Endothelial cell of umbilical vein (primary cell): ENCODE measurements at regions not wholly inside any gene's neighbourhood (a gene's known extent, or its start where the extent isn't known, plus 50 kb on each side); places are given as distances from the start of the nearest gene placed in this dataset.

ENCODE experiments used
- BruUV-seq: library from RNA; stranded (reverse); fragments of 400-500 nt; replicated peaks from 2 replicates; lab custom pipeline; 2021; lab: Mats Ljungman, UMichigan
- CTCF ChIA-PET: fragments of 300-600, 350-600 bp; sonication (Branson Sonifier 250); formaldehyde crosslinking; loops from one replicate; lab custom pipeline; 2021; ENCODE audit warnings: antibody characterized with exemption, inconsistent platforms; lab: Charles Lee
- POLR2A ChIA-PET: fragments of 300-600, 350-600 bp; sonication (Branson Sonifier 250); formaldehyde crosslinking; loops from one replicate; lab custom pipeline; 2021; ENCODE audit warnings: antibody characterized with exemption, inconsistent platforms; lab: Charles Lee
- DNase-seq: peaks from one replicate; pipeline ENCODE4 v3.0.0-alpha.2; 2011; ENCODE audit warnings: low read depth, low spot score
- FAIRE-seq: peaks from 2 replicates; lab custom pipeline; 2011; peaks lifted over from hg19 to GRCh38; lab: Jason Lieb, UNC
- H2AFZ ChIP-seq: 2 replicates; pipeline ENCODE4 v1.6.0; 2012; ENCODE audit warnings: low read depth, low read length, control low read depth, inconsistent platforms
- H3K27ac ChIP-seq: 2 replicates; pipeline ENCODE4 v1.5.1; 2011; ENCODE audit warnings: low read depth, mild to moderate bottlenecking, control low read depth, low read length, moderate library complexity; ENCODE audit not compliant: insufficient read depth
- H3K27me3 ChIP-seq, 2 experiments: 2 replicates each; pipeline versions ENCODE4 v1.6.0 to v1.6.1; 2011; ENCODE audit warnings: low read length in 2 of 2, mixed read lengths in 1 of 2; ENCODE audit not compliant: control insufficient read depth in 2 of 2, insufficient read depth in 2 of 2
- H3K36me3 ChIP-seq, 2 experiments: 2 replicates in 1 of 2; 3 replicates in 1 of 2; pipeline ENCODE4 v1.5.1; 2011; ENCODE audit warnings: low read length in 2 of 2, mild to moderate bottlenecking in 1 of 2, moderate library complexity in 1 of 2; ENCODE audit not compliant: control insufficient read depth in 2 of 2, insufficient read depth in 2 of 2; ENCODE audit errors: extremely low read depth in 1 of 2
- H3K4me1 ChIP-seq: 3 replicates; pipeline ENCODE4 v1.5.1; 2011; ENCODE audit warnings: mild to moderate bottlenecking, low read length; ENCODE audit not compliant: control insufficient read depth, insufficient read depth; ENCODE audit errors: extremely low read depth
- H3K4me2 ChIP-seq: 2 replicates; pipeline ENCODE4 v1.6.1; 2011; ENCODE audit warnings: low read length, control low read depth, mixed read lengths; ENCODE audit not compliant: insufficient read depth
- H3K4me3 ChIP-seq, 3 experiments: fragments of 200-600 bp in 1 of 3; sonication (generic), shearing (Covaris generic) in 1 of 3; replicated peaks in 1 of 3; 2 replicates each; pipeline ENCODE4 v1.5.1; 2011 to 2016; ENCODE audit warnings: control low read depth in 3 of 3, low read length in 3 of 3, mild to moderate bottlenecking in 2 of 3, inconsistent platforms in 1 of 3, low read depth in 1 of 3, moderate library complexity in 1 of 3; ENCODE audit not compliant: insufficient read depth in 1 of 3
- H3K79me2 ChIP-seq: 2 replicates; pipeline ENCODE4 v1.6.0; 2012; ENCODE audit warnings: low read length, inconsistent platforms; ENCODE audit not compliant: control insufficient read depth, insufficient read depth
- H3K9ac ChIP-seq: replicated peaks from 2 replicates; pipeline ENCODE3; 2011; ENCODE audit warnings: low read length, control low read depth; ENCODE audit not compliant: insufficient read depth; ENCODE audit errors: extremely low read depth
- H3K9me1 ChIP-seq: replicated peaks from 3 replicates; pipeline ENCODE4 v1.6.0; 2011; ENCODE audit warnings: mild to moderate bottlenecking, low read length; ENCODE audit not compliant: control insufficient read depth, insufficient read depth; ENCODE audit errors: extremely low read depth
- H3K9me3 ChIP-seq: replicated peaks from 2 replicates; pipeline ENCODE4 v1.5.1; 2012; ENCODE audit warnings: low read length, inconsistent platforms; ENCODE audit not compliant: control insufficient read depth, insufficient read depth
- H4K20me1 ChIP-seq: replicated peaks from 2 replicates; pipeline ENCODE3; 2011; ENCODE audit warnings: mild to moderate bottlenecking, low read length; ENCODE audit not compliant: control insufficient read depth, insufficient read depth; ENCODE audit errors: extremely low read depth
- CTCF ChIP-seq, 2 donors: IDR thresholded peaks; 1 replicate in 1 of 2; 2 replicates in 1 of 2; pipeline ENCODE4 v1.5.1; 2011; ENCODE audit warnings: low read length in 2 of 2, mild to moderate bottlenecking in 2 of 2, moderate library complexity in 2 of 2, control low read depth in 1 of 2, inconsistent platforms in 1 of 2, low read depth in 1 of 2; ENCODE audit not compliant: insufficient read depth in 1 of 2; ENCODE audit errors: extremely low read depth in 1 of 2
- EZH2 ChIP-seq: IDR thresholded peaks from 2 replicates; pipeline ENCODE4 v1.6.1; 2012; ENCODE audit warnings: borderline replicate concordance, low read depth, mild to moderate bottlenecking, moderate library complexity, low read length, inconsistent platforms; ENCODE audit not compliant: severe bottlenecking
- FOS ChIP-seq: IDR thresholded peaks from 2 replicates; pipeline ENCODE4 v1.6.1; 2011; ENCODE audit warnings: mild to moderate bottlenecking, low read length, moderate library complexity, borderline replicate concordance; ENCODE audit not compliant: insufficient read depth
- GATA2 ChIP-seq: IDR thresholded peaks from 2 replicates; pipeline ENCODE4 v1.7.0; 2011; ENCODE audit warnings: low read depth, mild to moderate bottlenecking, moderate library complexity, mixed read lengths, low read length; ENCODE audit not compliant: insufficient read length, insufficient read depth
- JUN ChIP-seq: IDR thresholded peaks from 2 replicates; pipeline ENCODE4 v1.6.1; 2011; ENCODE audit warnings: borderline replicate concordance, low read depth; ENCODE audit not compliant: insufficient read length, insufficient read depth
- MAX ChIP-seq: IDR thresholded peaks from 2 replicates; pipeline ENCODE4 v1.6.1; 2011; ENCODE audit not compliant: insufficient read depth, insufficient read length
- MYC ChIP-seq: IDR thresholded peaks from one replicate; pipeline ENCODE4 v1.6.1; 2011; ENCODE audit warnings: mild to moderate bottlenecking, low read depth, low read length
- POLR2A ChIP-seq: IDR thresholded peaks from 2 replicates; pipeline ENCODE4 v1.6.1; 2012; ENCODE audit warnings: low read depth, mild to moderate bottlenecking, control low read depth, low read length
- POLR2AphosphoS5 ChIP-seq: IDR thresholded peaks from 2 replicates; pipeline ENCODE4 v1.6.1; 2012; ENCODE audit warnings: low read depth, mild to moderate bottlenecking, control low read depth, low read length, moderate library complexity; ENCODE audit not compliant: insufficient read depth
- dilution Hi-C: fragments of 300-500 bp; cut with MboI; formaldehyde crosslinking; loops from one replicate; pipeline ENCODE4 v1.15.0; 2019; ENCODE audit warnings: low sequenced_read_pairs; ENCODE audit not compliant: extremely low pct_ligation_motif_present
- intact Hi-C: fragments of 100-400 bp; cut with micrococcal nuclease; formaldehyde crosslinking; loops from one replicate; pipeline ENCODE4 v1.10.0; 2022

GRCh38 chr2:180446492-180446891, 439.4 kb upstream of the CWC22 start:
- no peak overlapping the region for H3K27ac ChIP-seq
- H3K79me2 ChIP-seq = no peaks in the 10 kb centered on the region
- H3K4me3 ChIP-seq = no peak overlapping the region
- FAIRE-seq = no peak
- H3K36me3 ChIP-seq = no peaks in the 10 kb centered on the region
- CTCF ChIA-PET = no interaction called here
- no peaks in the 10 kb centered on the region for H4K20me1 ChIP-seq
- no peaks in the 10 kb centered on the region for H3K9me1 ChIP-seq
- H3K4me2 ChIP-seq = no peak overlapping the region
- H2AFZ ChIP-seq = no peak overlapping the region
- H3K27me3 ChIP-seq = no peaks in the 10 kb centered on the region
- H3K4me1 ChIP-seq = no peaks in the 10 kb centered on the region
- no peak for DNase-seq
- no TSS peak for BruUV-seq
- no peak overlapping the region for H3K9ac ChIP-seq
- POLR2A ChIA-PET = no interaction called here
- dilution Hi-C loops (no loop called here), intact Hi-C loops (no loop called here)
- TF ChIP-seq JUN (no peak), MYC (no peak), POLR2AphosphoS5 (no peak), POLR2A (no peak), FOS (no peak), CTCF (IDR thresholded peaks at IDR 0.05; ENCODE audit: extremely low read depth in 1 of 2, insufficient read depth in 1 of 2, low read depth in 1 of 2, low read length in 2 of 2) (no peak), MAX (no peak), GATA2 (no peak), EZH2 (no peak)
- H3K9me3 ChIP-seq = no peaks in the 10 kb centered on the region
